SK-N-MC (cell line): ENCODE measurements at regions not wholly inside any gene's neighbourhood (a gene's known extent, or its start where the extent isn't known, plus 50 kb on each side); places are given as distances from the start of the nearest gene placed in this dataset.

ENCODE experiments used
- EZH2 ChIP-seq: fragments of 200-600 bp; sonication (generic); IDR thresholded peaks from one replicate; pipeline ENCODE4 v1.6.1; 2017; ENCODE audit warnings: antibody characterized with exemption
- FOXP2 ChIP-seq: optimal IDR thresholded peaks from 2 replicates; pipeline ENCODE3; 2011; ENCODE audit warnings: mild to moderate bottlenecking, moderate library complexity; ENCODE audit not compliant: insufficient read depth; ENCODE audit errors: extremely low read length, control extremely low read depth
- POLR2AphosphoS5 ChIP-seq: IDR thresholded peaks from 2 replicates; pipeline ENCODE4 v1.6.1; 2012; ENCODE audit warnings: mild to moderate bottlenecking, low read depth, low read length, borderline replicate concordance

- no peak for TF ChIP-seq EZH2
- TF ChIP-seq POLR2AphosphoS5 = no peak
- no peak for TF ChIP-seq FOXP2
Measured at GRCh38 chr16:59410451-59410850, 676.3 kb upstream of the GOT2 start.
